HG02623 (cell line): ENCODE measurements at regions not wholly inside any gene's neighbourhood (a gene's known extent, or its start where the extent isn't known, plus 50 kb on each side); places are given as distances from the start of the nearest gene placed in this dataset.

Source experiments
- ATAC-seq: cut with Tn5 transposase; IDR thresholded peaks from one replicate; pipeline ENCODE4 v1.9.1; 2021; ENCODE audit warnings: moderate library complexity; ENCODE audit not compliant: unreplicated experiment

DNA sequence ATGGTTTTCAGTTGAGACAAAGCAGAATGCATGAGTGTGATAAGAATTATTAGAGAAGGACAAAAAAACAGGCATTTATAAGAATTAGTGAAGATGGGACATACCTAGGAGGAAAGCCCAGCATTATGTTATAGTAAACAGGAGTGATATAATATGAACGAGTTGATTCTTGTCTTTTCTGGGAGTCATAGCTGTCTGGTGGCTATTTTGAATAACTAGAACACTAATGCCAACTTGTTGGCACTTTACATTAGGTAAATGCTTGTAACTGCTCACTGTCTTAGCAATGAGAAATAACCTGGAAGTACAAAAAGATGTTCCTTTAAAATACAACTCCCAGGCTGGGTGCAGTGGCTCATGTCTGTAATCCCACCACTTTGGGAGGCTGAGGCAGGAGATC lies 540.8 kb upstream of the SPHKAP start:
- ATAC-seq: no peak

DNA sequence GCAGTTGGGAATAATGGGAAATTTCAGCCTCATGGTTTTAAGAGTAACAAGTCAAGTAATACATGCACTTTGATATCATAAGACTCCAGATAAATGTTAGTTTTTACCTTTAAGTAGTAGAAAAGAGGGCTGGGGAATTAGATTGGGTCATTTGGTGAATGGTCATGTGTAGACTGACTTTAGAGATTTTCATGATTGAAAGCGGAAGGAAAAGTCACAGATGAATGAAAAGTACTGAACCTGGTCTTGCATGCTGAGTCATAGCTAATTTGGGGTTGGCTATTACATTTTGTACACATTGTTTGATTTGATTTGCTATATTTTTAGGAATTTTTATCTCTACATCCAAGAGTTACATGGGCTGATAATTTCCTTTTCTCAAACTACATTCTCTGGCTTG lies 539.4 kb upstream of the SPHKAP start:
- no peak for ATAC-seq

DNA sequence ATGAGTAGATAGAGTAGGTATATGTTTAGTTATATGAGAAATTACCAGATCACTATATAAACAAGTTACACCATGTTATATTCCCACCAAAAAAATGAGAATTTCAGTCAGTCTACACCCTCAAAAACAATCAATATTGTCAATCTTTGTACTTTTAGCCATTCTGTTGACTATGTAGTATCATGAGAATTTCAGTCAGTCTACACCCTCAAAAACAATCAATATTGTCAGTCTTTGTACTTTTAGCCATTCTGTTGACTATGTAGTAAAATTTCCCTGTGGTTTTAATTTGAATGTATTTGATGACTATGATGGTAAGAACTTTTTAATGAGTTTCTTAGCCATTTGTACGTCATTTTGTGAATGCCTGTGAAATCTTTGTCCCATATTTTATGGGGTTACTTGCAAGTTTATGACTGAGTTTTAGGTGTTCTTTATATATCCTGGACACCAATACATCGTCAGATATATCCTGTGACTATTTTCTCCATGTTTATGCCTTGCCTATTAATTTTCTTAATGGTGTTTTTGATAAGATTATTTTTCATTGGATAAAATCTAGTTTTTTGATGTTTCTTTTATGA lies 528.4 kb upstream of the SPHKAP start:
- no peak for ATAC-seq

DNA sequence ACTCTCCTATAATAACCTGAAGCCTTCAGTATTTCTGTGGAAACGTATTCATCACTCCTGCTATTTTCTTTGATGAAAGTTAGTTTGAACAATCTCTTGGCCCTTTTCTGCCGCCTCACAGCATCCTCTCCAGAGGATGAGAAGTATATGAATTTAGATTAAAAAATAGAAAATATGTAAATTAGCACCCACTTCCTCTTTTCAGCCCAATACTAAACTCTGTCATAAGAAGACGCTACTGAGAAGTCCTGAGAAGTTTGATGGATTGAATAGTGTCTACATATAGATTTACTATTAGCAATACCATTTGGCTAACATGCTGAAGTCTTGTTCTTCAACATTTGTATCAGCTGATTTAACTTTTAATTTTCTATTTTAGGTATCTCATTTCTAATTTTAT lies 526.4 kb upstream of the SPHKAP start:
- no peak for ATAC-seq

- no peak for ATAC-seq
Measured at GRCh38 chr2:228705318-228705717, 523.8 kb upstream of the SPHKAP start.

DNA sequence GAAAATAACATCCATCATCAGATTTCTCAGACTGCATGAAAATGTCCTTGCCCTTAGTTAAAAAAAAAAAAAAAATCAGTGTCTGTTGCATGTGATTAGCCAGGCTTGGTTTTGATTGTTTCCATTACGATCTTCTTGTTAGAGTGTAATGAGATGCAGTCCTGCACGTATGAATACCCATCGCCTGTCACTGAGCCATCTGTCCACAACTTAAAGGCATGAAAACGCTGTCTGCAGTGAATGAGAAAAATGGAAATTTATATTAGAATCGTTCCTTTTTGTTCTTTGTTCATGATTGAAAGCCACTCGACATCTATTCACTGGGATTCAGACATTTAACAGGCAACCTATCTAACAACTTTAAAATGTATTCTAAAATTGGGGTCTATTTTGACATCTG lies 521.7 kb upstream of the SPHKAP start:
- ATAC-seq: no peak

GRCh38 chr2:228701506-228701905 lies 520.0 kb upstream of the SPHKAP start:
- no peak for ATAC-seq

DNA sequence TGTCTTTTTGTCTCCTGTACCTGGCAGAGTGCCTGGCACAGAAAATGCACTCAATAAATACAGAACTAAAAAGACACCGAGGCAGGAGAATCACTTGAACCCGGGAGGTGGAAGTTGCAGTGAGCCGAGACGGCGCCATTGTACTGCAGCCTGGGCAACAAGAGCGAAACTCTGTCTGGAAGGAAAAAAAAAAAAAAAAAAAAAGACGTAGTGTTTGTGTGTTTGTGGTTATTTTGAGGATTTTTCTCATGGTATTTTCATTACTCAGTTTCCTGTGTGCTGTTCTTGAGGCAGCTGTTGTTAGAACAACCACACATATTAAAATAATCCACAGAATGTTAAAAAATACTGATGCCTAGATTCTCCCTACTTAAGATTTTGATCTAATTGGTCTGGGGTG lies 519.2 kb upstream of the SPHKAP start:
- no peak for ATAC-seq

- no peak for ATAC-seq
Measured at GRCh38 chr2:228699888-228700287, 518.4 kb upstream of the SPHKAP start.

DNA sequence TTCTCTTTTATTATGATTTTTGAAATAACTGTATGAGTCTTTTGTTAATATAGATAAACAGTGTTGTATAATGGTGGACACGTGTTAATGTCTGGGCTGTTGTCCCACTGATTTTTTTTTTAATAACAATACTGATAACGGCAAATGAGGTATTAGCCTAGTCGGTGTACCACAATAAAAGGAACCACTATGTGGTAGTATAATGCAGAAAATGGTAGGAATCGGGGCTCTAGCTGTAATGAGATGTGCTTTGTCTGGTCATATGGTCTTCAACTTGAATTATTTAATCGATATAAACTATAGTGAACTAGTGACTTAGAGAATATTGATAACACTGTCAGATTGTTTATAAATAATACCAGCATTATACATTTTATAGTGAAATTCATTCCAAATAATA lies 517.9 kb upstream of the SPHKAP start:
- no peak for ATAC-seq

- ATAC-seq: no peak
Measured at GRCh38 chr2:228698963-228699362, 517.5 kb upstream of the SPHKAP start.

DNA sequence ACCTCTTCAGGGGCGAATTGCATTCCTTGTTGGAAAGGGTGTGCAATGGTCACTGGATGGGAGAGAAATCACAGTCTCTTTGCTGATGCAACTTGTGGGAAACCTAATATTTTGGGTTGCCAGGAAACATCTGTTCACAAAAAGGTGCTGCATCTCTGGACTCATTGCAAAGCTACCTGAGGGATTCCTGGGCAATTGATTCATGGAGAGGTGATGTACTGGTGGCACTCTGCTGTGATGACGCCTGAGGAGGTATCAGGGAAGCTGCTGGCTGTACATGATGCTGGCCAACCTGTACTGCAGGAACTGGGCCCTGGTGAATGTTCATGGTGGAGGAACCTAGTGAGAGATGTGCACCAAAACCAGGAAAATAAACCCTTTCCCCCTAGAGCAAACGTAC lies 516.0 kb upstream of the SPHKAP start:
- no peak for ATAC-seq

DNA sequence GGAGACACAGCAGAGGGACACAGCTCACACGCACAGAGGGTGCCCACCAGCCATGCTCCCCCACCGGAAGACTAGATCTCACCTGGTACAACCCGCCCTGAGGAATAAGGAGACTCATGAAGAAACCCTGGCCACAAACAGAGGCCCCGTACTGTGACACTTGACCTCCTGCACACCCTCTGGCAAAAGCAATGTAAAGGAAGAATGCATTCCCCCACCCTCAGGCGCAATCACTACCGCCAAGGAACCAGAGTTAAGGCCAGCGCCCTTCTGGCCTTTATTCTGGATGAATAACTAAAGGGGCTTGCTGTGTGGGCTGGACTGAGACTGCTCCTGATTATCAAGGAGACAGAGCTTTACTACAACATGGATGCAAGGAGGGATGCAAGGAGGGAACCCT lies 509.2 kb upstream of the SPHKAP start:
- no peak for ATAC-seq

- ATAC-seq: no peak
Measured at GRCh38 chr2:228689053-228689452, 507.6 kb upstream of the SPHKAP start.

GRCh38 chr2:228688007-228688645 lies 506.6 kb upstream of the SPHKAP start:
- no peak for ATAC-seq

DNA sequence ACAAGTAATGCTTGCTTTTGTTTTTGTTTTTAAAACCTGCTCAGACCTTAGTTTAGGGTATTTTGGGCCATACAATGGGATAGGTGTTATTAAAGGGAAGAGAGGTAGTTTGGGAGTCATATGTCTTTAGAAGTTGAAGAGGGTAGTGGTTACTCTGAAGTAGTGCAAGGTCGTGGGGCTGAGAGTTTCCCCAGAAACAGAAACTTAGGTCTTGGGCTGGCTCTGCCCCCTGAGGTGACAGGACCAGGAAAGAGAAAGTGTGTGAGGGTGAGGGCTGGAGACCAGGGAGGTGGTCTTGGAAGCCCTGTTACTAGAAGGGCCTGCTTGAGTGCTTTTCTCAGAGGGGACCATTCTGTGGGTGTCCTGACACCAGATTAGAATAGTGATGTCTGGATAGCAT lies 500.5 kb upstream of the SPHKAP start:
- no peak for ATAC-seq

- ATAC-seq: no peak
Measured at GRCh38 chr2:228681426-228681825, 499.9 kb upstream of the SPHKAP start.

GRCh38 chr2:228678110-228678509 lies 496.6 kb upstream of the SPHKAP start:
- no peak for ATAC-seq

DNA sequence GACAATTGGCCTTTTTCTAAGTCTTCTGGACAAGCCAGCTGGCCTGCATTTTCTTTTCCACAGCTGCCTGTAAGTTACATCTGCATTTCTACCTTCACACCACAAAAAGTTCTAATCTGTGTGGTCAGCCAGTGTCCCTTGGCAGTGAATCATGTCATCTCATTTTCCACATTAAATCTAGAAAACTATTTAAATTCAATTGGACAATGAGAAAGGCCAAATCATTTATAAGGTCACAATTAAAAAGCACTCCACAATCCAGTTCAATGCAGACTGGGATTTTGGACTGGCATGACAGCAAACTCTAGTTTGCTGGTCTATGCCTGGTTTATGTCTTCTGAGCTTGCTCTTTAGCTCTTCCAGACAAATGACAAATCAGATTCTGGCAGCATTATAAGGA lies 494.2 kb upstream of the SPHKAP start:
- no peak for ATAC-seq

GRCh38 chr2:228675091-228675490 lies 493.6 kb upstream of the SPHKAP start:
- no peak for ATAC-seq

- ATAC-seq: no peak
Measured at GRCh38 chr2:228673876-228674554, 492.5 kb upstream of the SPHKAP start.

- ATAC-seq: no peak
Measured at GRCh38 chr2:228669690-228670089, 488.2 kb upstream of the SPHKAP start.

DNA sequence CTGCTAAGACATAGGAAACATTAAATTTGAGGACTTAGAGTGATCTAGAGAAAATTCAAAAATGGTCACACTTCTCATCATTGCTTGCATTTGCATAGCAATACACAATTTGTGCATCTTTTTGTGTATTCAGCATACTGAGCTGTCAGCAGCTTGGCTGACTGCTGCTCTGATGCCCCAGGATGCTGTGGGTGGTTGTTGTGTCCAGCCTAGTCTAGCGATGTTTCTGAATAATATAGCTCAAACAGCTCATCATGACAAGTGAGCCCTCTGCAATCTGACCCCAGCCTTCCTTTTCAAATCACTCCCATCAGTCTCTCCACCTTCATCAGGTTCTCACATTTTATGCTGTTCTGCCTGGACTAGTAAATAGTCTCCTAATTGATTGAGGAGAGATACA lies 483.7 kb upstream of the SPHKAP start:
- no peak for ATAC-seq
